Panc1 (cell line): ENCODE measurements at regions not wholly inside any gene's neighbourhood (a gene's known extent, or its start where the extent isn't known, plus 50 kb on each side); places are given as distances from the start of the nearest gene placed in this dataset.
A peak's percentile ranks its signal among the peaks of the same experiment; 100 is the strongest.

Source experiments
- ATAC-seq: fragments of 200-7000 bp; cut with Tn5 transposase; 2 replicates; pipeline ENCODE4 v1.9.1; 2020; ENCODE audit warnings: mild to moderate bottlenecking, moderate library complexity
- BruUV-seq: library from RNA; stranded (reverse); fragments of 400-500 nt; replicated peaks from 2 replicates; lab custom pipeline; 2021; lab: Mats Ljungman, UMichigan
- CTCF ChIA-PET: fragments of 300-600 bp; sonication (Branson Sonifier 250); formaldehyde crosslinking; loops from one replicate; lab custom pipeline; 2022; ENCODE audit warnings: antibody characterized with exemption; lab: Charles Lee
- POLR2A ChIA-PET: fragments of 300-600 bp; sonication (Branson Sonifier 250); formaldehyde crosslinking; loops from one replicate; lab custom pipeline; 2022; ENCODE audit warnings: antibody characterized with exemption; lab: Charles Lee
- DNase-seq: peaks from one replicate; pipeline ENCODE4 v3.0.0-alpha.2; 2010; ENCODE audit warnings: low read depth, low spot score
- H3K27ac ChIP-seq: 2 replicates; pipeline ENCODE4 v1.5.1; 2011; ENCODE audit warnings: mild to moderate bottlenecking, low read length, inconsistent platforms
- H3K27me3 ChIP-seq: fragments of 200-500 bp; sonication (Bioruptor generic); 2 replicates; pipeline ENCODE4 v1.6.0; 2014; ENCODE audit warnings: low read length, inconsistent platforms; ENCODE audit not compliant: control insufficient read depth, insufficient read depth
- H3K36me3 ChIP-seq: fragments of 200-500 bp; sonication (Bioruptor generic); 2 replicates; pipeline ENCODE4 v1.5.1; 2014; ENCODE audit warnings: inconsistent platforms, mild to moderate bottlenecking, low read length, moderate library complexity; ENCODE audit not compliant: control insufficient read depth, insufficient read depth
- H3K4me1 ChIP-seq: 2 replicates; pipeline ENCODE4 v1.5.1; 2011; ENCODE audit warnings: inconsistent platforms, mild to moderate bottlenecking, low read length, moderate library complexity; ENCODE audit not compliant: control insufficient read depth, insufficient read depth
- H3K4me3 ChIP-seq, 2 experiments: 2 replicates each; pipeline ENCODE4 v1.5.1; 2011 to 2012; ENCODE audit warnings: low read depth in 2 of 2, low read length in 2 of 2, mild to moderate bottlenecking in 2 of 2, inconsistent platforms in 1 of 2, moderate library complexity in 1 of 2
- H3K9me3 ChIP-seq: fragments of 200-500 bp; sonication (Bioruptor generic); 2 replicates; pipeline ENCODE4 v1.5.1; 2014; ENCODE audit warnings: low read depth, mild to moderate bottlenecking, inconsistent platforms, low read length, moderate library complexity; ENCODE audit not compliant: control insufficient read depth, insufficient read depth
- POLR2AphosphoS5 ChIP-seq: IDR thresholded peaks from 2 replicates; pipeline ENCODE4 v1.6.1; 2012; ENCODE audit warnings: mild to moderate bottlenecking, low read depth, low read length, moderate library complexity
- SIN3A ChIP-seq: IDR thresholded peaks from 2 replicates; pipeline ENCODE4 v1.6.1; 2012; ENCODE audit warnings: low read depth, mild to moderate bottlenecking, low read length, moderate library complexity, borderline replicate concordance; ENCODE audit not compliant: insufficient read depth
- TCF7L2 ChIP-seq: IDR thresholded peaks from 2 replicates; pipeline ENCODE4 v1.6.1; 2011; ENCODE audit warnings: mild to moderate bottlenecking, low read depth, low read length, inconsistent platforms
- in situ Hi-C: cut with HindIII; loops from 2 replicates; pipeline ENCODE4 v1.10.0; 2016; ENCODE audit warnings: low sequenced_read_pairs, low pct_unique_long_range_greater_than_20kb
- intact Hi-C: fragments of 100-400 bp; cut with micrococcal nuclease; formaldehyde crosslinking; loops from one replicate; pipeline ENCODE4 v1.10.0; 2022; ENCODE audit not compliant: unreplicated experiment
- TF ChIP-seq, protein P1 (sequence below): fragments of 450-650 bp; IDR thresholded peaks from 2 replicates; pipeline ENCODE4 v1.5.1; 2017; ENCODE audit warnings: mild to moderate bottlenecking
- TF ChIP-seq, protein P2 (sequence below), 2 experiments: IDR thresholded peaks; 2 replicates each; pipeline ENCODE4 v1.6.1; 2011 to 2012; ENCODE audit warnings: low read depth in 2 of 2, control low read depth in 1 of 2, low read length in 1 of 2, mild to moderate bottlenecking in 1 of 2, moderate library complexity in 1 of 2; ENCODE audit not compliant: insufficient read depth in 1 of 2

DNA sequence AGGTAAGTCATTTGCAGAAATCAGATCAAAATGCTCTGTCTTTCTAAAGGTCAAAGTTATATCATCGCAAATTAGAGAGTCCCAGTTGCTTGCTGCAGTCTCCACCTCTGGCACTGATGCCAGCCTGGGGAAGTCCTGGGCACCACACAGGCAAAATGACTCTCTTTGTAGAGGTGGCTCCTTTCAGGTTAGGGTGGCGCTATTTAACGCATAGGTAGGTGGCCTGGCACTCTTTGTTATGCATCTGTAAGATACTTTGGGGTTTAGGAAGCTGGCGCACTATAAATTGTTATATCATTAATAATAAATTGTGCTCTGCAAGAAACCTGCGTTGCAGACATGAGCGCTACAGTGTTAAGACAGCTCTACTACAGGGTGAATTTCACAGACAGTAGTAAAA is 268.5 kb downstream of the ICOS start:
- no TSS peak for BruUV-seq
- H3K9me3 ChIP-seq = no peaks in the 10 kb centered on the region
- TF ChIP-seq, protein P1, sequence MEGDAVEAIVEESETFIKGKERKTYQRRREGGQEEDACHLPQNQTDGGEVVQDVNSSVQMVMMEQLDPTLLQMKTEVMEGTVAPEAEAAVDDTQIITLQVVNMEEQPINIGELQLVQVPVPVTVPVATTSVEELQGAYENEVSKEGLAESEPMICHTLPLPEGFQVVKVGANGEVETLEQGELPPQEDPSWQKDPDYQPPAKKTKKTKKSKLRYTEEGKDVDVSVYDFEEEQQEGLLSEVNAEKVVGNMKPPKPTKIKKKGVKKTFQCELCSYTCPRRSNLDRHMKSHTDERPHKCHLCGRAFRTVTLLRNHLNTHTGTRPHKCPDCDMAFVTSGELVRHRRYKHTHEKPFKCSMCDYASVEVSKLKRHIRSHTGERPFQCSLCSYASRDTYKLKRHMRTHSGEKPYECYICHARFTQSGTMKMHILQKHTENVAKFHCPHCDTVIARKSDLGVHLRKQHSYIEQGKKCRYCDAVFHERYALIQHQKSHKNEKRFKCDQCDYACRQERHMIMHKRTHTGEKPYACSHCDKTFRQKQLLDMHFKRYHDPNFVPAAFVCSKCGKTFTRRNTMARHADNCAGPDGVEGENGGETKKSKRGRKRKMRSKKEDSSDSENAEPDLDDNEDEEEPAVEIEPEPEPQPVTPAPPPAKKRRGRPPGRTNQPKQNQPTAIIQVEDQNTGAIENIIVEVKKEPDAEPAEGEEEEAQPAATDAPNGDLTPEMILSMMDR = no peak
- TF ChIP-seq TCF7L2 (no peak), POLR2AphosphoS5 (no peak), SIN3A (no peak)
- TF ChIP-seq, protein P2, sequence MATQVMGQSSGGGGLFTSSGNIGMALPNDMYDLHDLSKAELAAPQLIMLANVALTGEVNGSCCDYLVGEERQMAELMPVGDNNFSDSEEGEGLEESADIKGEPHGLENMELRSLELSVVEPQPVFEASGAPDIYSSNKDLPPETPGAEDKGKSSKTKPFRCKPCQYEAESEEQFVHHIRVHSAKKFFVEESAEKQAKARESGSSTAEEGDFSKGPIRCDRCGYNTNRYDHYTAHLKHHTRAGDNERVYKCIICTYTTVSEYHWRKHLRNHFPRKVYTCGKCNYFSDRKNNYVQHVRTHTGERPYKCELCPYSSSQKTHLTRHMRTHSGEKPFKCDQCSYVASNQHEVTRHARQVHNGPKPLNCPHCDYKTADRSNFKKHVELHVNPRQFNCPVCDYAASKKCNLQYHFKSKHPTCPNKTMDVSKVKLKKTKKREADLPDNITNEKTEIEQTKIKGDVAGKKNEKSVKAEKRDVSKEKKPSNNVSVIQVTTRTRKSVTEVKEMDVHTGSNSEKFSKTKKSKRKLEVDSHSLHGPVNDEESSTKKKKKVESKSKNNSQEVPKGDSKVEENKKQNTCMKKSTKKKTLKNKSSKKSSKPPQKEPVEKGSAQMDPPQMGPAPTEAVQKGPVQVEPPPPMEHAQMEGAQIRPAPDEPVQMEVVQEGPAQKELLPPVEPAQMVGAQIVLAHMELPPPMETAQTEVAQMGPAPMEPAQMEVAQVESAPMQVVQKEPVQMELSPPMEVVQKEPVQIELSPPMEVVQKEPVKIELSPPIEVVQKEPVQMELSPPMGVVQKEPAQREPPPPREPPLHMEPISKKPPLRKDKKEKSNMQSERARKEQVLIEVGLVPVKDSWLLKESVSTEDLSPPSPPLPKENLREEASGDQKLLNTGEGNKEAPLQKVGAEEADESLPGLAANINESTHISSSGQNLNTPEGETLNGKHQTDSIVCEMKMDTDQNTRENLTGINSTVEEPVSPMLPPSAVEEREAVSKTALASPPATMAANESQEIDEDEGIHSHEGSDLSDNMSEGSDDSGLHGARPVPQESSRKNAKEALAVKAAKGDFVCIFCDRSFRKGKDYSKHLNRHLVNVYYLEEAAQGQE (IDR thresholded peaks at IDR 0.05; ENCODE audit: insufficient read depth in 1 of 2, low read depth in 2 of 2, low read length in 1 of 2) = no peak
- no peaks in the 10 kb centered on the region for H3K27me3 ChIP-seq
- no peaks in the 10 kb centered on the region for H3K36me3 ChIP-seq
- DNase-seq = no peak
- no peaks in the 10 kb centered on the region for H3K4me1 ChIP-seq
- no peak overlapping the region for H3K4me3 ChIP-seq
- ATAC-seq = no peak
- ChIA-PET CTCF (no interaction called here), POLR2A (no interaction called here)
- intact Hi-C loops (no loop called here), in situ Hi-C loops (no loop called here)
- H3K27ac ChIP-seq = no peak overlapping the region

- Histone ChIP-seq H3K27ac (no peak overlapping the region), H3K9me3 (no peaks in the 10 kb centered on the region), H3K4me1 (no peaks in the 10 kb centered on the region), H3K27me3 (no peaks in the 10 kb centered on the region), H3K4me3 (no peak overlapping the region), H3K36me3 (no peaks in the 10 kb centered on the region)
- intact Hi-C loops (no loop called here), in situ Hi-C loops (no loop called here)
- no peak for ATAC-seq
- TF ChIP-seq, protein P1 = no peak
- TF ChIP-seq, protein P2 (IDR thresholded peaks at IDR 0.05; ENCODE audit: insufficient read depth in 1 of 2, low read depth in 2 of 2, low read length in 1 of 2) = no peak
- TF ChIP-seq SIN3A (no peak), POLR2AphosphoS5 (no peak), TCF7L2 (peak; percentile 85)
- no TSS peak for BruUV-seq
- ChIA-PET CTCF (no interaction called here), POLR2A (no interaction called here)
- DNase-seq = no peak
Measured at GRCh38 chr2:204205538-204205937, 269.0 kb downstream of the ICOS start.
